IPS DF 19.7 (cell line): ENCODE measurements at regions not wholly inside any gene's neighbourhood (a gene's known extent, or its start where the extent isn't known, plus 50 kb on each side); places are given as distances from the start of the nearest gene placed in this dataset.

Source experiments
- DNase-seq: peaks from one replicate; pipeline ENCODE4 v3.0.0-alpha.2; 2013; ENCODE audit warnings: low read depth, low spot score

DNA sequence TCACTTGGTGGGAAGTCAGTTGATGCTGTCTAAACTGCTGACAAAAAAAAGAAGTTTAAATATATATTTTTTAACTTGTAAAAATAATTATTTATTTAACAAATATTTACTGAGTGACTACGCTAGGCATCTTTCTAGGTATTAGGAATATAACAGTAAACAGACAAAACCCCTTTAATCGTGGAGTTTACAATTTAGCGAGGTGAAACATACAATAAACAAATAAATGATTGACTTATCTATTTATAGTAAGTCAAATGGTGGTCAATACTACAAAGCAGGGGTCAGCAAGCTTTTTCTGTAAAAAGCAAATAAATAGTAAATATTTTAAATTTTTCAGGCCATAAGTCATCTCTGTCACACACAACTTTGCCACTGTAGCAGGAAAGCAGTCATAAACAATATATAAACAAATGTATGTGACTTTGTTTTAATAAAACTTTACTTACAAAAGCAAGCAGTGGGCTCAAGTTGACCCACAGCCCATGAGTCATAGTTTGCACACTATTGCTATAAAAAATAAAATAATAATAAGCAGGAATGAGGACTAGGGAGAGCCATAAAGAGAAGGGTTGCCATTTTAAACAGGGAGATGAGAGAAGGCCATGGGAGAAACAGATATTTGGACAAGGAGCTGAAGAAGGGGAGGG lies 263.9 kb downstream of the PLPP3 start:
- no peak for DNase-seq

DNA sequence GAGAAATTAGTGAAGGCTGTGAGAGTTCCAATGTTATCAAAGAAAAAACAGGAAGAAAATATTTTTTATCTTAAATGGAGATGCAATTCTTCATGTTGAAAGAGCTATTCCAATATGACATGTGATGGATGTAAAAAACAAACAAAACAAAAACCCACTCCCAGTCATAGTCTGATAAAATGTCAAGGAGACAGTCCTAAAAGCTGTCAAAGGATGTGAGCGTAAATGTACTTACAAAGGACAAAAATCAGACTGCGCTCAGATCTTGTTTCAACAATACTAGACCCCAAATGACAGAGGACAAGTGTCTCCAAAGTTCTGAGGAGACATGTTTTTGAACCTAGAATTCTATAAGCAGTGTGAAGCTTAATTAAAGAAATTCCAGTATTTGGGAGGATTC lies 265.8 kb downstream of the PLPP3 start:
- DNase-seq = no peak

DNA sequence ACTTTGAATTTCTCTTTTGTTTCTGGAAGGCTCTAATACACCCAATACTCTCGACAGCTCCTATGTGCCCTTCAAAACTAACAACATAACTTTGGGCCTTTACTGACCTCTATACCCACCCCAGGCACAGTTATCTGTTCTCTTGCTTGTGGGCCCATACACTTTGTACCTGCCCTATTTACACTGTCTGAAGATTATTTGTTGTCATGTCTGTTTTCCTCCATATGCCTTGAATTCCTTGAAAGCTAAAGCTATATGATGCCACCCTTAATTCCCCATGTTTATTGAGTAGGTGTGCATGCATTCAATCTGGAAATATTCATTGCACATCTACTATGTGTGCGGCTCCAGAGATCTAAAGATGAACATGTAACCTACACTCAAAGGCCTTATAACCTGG lies 267.6 kb downstream of the PLPP3 start:
- DNase-seq = no peak

DNA sequence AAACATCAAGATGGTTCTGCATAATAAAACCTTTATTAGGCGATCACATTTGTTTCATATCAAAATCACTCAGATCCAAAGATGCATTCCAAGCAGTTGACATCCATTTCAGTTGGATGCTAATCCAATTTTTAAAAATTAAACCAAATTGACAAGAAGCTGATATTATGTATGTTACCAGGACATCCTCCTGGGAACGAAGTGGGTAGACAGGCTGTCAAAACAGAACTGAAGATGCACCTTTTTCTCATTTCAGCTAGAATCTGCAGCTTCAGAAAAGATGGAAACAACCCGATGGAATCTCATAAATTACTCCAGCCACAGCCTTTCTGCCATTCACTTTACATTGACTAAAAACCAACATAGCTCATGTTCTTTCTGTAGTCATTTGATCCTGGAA lies 268.4 kb downstream of the PLPP3 start:
- DNase-seq = no peak

DNA sequence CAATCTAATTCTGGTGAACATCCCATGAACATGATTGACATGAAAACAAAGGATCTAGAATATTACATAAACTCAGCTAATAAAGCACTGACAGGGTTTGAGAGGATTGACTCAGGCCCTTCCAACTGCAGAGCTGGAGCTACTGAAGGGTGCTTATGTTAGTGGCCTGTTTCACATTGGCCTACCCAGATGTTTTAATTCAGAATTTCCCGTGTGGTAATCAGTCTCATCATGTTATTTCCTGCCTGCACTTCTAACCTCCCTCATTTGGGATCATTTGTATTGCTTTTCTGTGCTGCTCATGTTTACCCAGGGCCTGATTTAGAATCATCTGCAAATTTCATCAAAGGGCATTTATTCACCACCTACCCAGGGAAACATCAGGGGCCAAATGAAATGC lies 270.3 kb downstream of the PLPP3 start:
- DNase-seq = no peak

DNA sequence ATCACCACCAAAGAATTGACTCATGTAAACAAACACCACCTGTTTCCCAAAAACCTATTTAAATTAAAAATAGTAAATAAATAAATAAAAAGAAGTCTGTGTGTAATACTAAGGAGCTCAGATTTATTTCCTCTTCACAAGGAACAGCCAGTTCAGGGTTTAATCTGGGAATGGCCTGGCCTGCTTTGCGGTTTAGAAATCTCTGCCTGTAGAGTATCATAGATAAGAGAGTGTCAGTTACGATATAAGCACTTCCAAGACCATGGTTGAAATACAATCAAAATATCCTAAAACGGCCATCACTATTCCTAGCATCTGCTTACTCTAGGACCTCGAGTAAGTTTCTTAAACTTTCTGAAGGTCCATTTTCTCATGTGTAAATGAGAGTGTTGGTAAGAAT lies 274.4 kb downstream of the PLPP3 start:
- DNase-seq = no peak

DNA sequence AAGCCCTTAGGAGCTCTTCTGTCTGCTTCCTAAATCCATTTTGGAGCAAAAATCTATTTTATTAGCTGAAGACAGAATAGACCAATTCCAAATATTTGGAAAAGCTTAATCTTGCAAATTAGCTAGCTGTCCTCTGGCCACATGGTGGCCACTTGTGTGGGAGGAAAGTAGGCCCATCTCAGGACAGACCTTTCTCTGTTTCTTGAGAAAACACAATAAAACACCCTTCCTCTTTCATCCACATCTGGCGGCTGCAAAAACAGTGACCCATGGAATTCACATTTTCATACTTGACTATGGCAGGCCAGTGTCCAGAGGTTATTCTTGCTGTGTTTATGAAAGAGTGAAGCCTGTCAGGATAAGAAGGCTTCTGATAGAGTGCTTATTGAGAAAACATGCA lies 275.6 kb downstream of the PLPP3 start:
- no peak for DNase-seq

DNA sequence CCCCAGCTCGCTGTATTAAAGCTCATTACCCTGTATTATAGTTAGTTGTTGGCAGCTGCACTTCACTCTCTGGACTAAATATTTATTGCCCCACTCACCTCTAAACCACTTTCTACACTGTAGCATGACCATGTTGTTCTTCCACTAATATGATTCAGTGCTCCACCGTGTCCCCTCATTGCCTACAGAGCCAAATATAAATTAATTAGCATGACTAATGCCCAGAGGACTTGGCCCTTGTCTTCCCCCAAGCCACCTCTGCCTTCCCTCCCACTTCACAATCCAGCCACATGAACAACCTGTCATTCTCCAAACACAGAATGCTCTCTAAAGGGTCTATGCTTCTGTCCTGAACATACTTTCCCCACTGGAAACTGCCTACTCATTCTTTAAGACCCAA lies 276.5 kb downstream of the PLPP3 start:
- DNase-seq = no peak

DNA sequence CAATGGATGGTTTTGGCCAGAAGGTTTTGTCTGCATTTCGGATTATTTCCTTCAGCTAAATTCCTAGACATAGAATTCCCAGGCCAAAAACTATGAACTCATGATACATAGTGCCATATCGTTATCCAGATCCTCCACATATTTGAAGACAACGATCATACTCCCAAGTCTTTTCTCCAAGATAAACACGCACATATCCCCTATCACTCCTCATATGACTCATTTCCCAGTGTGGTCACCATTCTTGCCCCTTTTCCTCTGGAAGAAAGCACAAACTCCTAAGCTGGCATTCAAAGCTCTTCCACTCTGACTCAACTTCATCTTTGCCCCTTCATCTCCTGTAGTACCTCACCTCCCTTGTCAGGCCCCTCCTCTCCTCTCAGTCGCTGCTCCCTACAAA lies 277.6 kb downstream of the PLPP3 start:
- DNase-seq = no peak

DNA sequence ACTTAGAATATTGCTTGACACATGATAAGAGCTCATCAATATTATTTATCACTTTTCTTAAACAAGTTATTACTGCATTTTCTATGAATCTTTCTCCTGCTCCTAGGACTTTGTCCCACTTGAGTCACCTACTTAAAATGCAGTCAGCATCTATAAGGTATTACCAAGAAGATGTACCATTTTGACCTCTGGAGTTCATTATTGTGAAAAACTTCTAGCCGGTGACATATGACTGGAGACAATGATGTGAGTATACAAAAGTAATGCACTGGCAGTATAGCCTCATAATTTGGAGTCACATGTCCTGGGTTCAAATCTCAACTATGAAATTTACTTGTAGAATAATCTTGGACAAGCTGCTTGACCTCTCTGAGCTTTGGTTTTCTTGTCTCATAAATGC lies 278.5 kb downstream of the PLPP3 start:
- DNase-seq = no peak

DNA sequence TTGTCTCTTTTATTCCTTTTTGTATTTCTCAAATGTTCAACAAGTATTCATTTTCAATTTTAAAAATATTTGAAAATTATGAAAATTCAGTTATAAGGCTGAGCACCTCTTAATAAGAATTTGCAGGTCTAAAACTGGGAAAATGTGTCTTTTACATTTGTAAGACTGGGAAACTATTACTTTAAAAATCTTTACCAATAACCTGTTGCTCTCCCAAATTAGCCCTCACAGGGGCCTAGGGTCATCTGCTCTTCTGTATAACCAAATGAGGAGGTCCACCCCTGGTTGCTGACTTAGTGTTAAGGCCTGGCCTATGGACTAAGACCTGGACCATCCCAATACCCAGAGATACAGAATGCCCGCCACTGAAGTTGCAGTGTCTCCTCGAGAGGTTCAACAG lies 280.5 kb downstream of the PLPP3 start:
- no peak for DNase-seq

DNA sequence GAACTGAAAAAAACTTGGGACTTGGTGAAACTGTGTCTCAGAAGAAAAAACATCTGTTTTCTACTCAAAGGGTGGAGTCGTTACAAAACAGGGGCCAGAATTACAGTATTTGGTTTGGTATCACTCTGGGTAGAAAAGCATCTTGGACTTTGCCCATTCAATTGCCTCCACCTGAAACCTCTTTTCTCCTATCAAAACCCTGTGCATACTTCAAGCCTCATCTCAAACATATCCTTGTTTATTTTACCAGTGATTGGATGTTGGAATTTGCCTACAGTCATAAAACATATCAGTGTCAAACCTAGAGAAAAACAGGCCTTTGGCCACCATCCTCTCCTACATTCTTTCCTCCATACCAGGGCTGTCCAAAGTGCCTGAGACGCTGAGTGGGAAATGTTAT lies 281.5 kb downstream of the PLPP3 start:
- DNase-seq = no peak

DNA sequence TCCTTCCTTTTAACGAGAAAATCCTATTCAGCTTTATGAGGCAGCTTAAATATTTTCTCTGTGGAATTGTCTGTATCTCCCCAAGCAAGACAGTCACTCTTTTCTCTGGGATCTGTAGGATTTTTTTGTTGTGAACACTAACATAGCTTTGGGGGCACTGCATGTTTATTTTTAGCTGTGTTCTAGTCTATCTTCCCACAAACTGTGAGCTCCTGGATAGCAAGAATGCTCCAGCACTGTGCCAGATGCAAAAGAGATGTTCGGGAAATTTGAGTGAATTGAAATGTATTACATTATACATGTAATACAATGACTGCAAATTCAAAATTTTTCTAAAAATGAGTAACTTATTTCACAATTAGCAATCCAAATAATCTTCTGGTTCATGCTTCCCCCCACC lies 282.2 kb downstream of the PLPP3 start:
- no peak for DNase-seq

DNA sequence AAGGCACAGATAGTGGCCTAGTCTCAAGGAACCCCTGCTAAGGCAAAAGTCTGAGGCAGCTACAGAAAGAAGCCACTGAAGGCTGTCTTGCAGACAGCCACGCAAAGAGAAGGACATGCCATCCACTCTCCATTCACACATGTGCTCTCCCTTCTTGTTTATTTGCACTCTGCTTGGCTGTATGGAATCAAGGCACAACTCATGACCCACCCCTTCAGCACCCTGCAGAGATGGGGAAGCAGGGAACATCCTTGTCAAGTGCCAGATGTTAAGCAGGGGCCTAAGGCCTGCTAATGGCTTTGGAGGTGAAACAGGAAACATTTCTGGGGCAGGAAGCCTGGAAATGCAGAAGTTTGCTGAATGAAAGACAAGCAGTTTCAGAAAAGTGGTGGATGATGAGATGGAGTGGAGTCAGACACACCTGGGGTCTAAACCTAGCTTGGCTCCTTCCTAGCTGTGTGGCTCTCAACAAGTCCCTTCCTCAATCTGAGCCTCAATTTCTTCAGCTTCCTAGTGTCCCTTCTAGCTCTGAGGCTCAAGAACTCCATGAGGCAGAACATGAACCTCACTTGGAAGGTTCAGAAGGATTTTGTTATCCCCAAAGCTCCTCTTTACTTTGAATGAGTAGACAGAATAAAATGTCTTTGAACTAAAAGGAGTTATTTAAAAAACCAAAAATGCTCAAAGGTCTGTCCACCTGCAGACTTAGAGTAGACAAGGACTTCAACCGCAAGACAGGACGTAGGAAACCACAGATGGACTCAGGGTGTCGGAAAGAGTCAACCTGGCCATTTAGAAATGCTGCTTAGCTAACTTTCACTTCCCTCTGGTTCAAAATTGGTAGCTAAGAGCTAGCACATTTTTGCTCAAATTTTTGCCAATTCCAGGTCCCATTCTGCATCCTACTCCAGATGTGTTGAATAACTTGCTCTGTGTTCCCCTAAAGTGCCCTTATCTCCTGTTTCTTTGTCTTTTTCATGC lies 283.1 kb downstream of the PLPP3 start:
- no peak for DNase-seq

DNA sequence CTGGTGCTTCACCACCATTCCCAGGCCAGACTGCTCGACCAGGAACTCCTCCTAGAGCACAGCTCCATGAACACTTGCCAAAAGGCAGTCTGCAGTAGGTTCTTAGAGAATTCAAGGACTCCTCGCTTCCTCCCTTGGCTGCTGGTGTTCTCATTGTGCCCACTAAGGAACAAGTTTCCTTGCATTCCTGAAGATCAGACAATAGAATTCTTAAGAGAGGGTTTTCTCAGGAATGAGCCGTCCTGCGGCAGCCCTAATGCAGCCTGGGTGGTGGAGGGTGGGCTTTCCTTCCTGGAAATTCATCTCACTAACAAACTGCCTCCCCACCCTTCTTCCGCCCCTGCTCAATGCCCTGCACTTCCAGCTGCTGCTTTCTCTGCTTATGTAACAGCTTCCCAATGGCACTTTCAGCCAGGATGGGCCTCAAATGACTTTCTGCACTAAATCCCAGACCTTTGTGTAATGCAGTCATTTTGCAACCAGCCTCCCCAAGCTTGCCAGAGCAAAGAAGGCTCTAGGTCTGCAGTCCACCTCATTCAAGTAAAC lies 287.9 kb downstream of the PLPP3 start:
- DNase-seq = no peak

DNA sequence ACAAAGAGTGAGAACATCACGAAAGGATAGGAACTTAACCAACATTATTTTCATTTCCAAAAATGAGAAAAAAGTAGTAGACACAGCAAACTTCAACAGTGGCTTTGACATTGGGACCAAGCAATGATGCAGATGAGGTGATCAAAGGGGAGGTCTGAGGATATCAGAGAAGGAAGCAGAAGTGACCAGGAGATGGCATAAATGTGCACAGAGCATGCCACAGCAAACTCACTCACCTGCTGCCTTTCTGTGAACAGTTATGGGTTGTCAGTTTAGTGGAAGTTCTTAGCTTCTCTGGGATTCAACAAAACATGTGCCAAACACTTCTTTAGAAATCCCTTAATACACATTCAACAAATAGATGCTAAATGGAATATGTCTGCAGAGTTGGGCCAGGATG lies 290.1 kb downstream of the PLPP3 start:
- no peak for DNase-seq

DNA sequence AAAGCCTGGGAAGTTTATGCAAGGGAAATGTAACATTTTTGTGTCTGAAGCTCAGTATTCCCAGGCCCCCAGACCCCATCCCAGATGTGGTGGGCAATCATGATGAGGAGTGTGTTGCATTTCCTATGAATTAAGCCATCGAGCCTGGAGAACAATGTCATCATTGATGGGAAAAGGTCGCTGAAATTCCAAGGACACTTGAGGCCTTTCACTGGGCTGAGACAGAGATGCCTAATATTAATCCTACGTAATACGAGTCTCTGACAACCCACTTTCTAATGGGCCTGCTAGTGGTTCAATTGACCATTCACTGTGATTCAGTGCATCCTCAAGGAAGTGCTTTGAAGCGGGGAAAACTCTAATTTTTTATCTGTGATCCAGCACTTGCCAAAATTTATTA lies 291.6 kb downstream of the PLPP3 start:
- DNase-seq = no peak

DNA sequence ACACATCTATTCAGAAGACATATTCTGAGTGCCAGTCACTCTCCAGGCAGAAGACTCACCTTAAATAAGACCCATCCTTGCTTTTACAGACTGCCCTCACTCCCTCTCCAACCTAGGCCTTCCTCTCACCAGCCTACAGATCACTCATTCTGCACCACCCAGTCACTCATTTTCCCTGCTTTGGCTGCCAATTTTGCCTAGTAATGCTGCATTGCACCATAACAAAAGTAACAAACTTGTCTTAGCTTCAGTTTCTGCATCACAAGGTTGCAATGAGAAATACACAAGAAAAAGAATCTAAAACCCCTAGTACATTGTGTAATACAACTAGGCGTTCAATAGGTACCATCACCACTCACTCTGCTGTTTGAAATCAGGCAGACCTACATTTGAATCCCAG lies 292.4 kb downstream of the PLPP3 start:
- DNase-seq = no peak

DNA sequence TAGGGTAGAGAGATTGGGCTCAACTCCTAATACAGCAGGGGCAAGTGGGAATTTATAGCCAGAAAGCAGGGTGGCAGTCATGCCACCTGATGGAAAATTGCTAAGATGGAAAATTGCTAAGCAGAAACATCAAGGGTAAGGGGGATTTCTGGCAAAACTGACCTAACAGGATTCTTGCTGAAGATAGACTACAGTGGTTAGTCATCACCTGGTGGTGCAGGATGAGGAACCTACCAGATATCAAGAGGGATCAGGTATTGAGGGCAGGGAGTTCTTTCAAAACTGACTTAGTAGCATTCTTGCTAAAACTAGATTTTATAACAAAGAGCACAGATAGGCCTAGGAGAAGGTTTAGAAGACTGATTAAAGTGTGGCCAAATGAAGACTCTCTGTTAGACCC lies 292.9 kb downstream of the PLPP3 start:
- DNase-seq = no peak

DNA sequence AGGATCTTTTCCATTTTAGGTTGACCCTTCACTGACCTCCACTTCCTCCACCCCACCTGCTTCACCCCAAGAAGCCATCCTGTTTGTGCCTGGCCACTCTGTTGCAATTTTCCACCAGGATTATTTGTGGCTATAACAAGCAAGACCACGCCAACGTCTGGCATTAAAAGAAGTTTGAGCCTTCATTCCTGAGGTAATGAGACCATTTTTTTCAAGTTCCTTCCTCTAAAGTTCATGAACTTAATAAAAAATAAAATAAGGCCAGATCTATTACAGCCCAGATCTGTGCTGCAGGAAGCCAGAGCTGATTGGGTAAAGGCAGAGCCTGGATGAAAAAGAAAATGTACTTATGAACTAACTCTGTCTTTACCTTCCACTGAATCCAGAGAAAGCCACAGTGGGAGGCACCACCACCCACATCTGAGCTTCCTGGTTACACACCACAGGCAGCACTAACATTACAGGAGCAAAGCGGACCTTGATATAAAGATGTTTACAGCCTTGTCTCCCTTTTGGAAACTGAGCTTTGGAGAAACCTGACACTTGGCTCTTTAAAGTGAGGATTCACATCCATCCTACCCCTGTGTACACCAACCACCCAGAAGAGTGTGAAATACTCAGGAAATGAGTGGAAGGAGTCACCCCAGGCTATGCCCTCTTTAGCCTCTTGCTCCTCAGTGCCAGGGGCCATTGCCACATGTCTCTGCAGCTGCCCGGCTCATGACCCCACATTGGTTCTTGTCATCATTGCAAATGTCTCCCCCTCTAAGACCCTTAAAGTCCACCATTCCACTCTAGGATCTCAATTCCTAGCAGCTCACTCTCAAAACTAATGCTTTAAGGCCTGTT lies 293.6 kb downstream of the PLPP3 start:
- no peak for DNase-seq

DNA sequence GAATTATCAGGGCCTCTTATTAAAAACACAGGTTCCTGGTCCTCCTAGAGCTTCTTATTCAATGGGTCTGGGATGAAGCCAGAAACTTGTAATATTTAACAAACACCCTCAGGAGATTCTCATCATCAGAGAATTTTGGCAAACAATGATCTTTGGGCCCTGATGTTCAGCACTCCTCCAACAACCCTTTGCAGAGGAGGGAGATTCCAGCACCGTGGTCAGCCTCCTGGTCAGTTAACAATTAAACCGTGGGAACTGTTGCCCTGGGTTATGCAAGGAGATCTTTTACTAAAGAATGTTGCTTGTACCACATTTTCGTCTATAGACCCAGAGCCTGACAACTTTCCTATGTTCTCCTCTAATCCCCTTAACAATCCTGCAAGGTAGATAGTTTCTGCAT lies 294.4 kb downstream of the PLPP3 start:
- DNase-seq = no peak

DNA sequence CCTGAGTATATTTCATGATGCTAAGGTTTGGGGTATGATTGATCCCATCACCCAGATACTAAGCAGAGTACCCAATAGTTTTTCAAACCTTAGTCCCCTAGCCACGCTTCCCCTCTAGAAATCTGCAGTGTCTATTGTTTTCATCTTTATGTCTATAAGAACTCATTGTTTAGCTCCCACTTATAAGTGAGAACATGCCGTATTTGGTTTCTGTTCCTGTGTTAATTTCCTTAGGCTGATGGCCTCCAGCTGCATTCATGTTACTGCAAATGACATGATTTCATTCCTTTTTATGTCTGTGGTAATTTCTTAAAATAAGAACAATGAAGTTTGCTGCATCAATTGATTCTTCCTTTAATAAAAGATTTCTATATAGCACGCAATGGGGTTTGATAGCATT lies 301.3 kb downstream of the PLPP3 start:
- DNase-seq = no peak
